Panc1 (cell line): ENCODE measurements at regions not wholly inside any gene's neighbourhood (a gene's known extent, or its start where the extent isn't known, plus 50 kb on each side); places are given as distances from the start of the nearest gene placed in this dataset.

Source experiments
- ATAC-seq: fragments of 200-7000 bp; cut with Tn5 transposase; 2 replicates; pipeline ENCODE4 v1.9.1; 2020; ENCODE audit warnings: mild to moderate bottlenecking, moderate library complexity
- BruUV-seq: library from RNA; stranded (reverse); fragments of 400-500 nt; replicated peaks from 2 replicates; lab custom pipeline; 2021; lab: Mats Ljungman, UMichigan
- CTCF ChIA-PET: fragments of 300-600 bp; sonication (Branson Sonifier 250); formaldehyde crosslinking; loops from one replicate; lab custom pipeline; 2022; ENCODE audit warnings: antibody characterized with exemption; lab: Charles Lee
- POLR2A ChIA-PET: fragments of 300-600 bp; sonication (Branson Sonifier 250); formaldehyde crosslinking; loops from one replicate; lab custom pipeline; 2022; ENCODE audit warnings: antibody characterized with exemption; lab: Charles Lee
- DNase-seq: peaks from one replicate; pipeline ENCODE4 v3.0.0-alpha.2; 2010; ENCODE audit warnings: low read depth, low spot score
- H3K27ac ChIP-seq: 2 replicates; pipeline ENCODE4 v1.5.1; 2011; ENCODE audit warnings: mild to moderate bottlenecking, low read length, inconsistent platforms
- H3K27me3 ChIP-seq: fragments of 200-500 bp; sonication (Bioruptor generic); 2 replicates; pipeline ENCODE4 v1.6.0; 2014; ENCODE audit warnings: low read length, inconsistent platforms; ENCODE audit not compliant: control insufficient read depth, insufficient read depth
- H3K36me3 ChIP-seq: fragments of 200-500 bp; sonication (Bioruptor generic); 2 replicates; pipeline ENCODE4 v1.5.1; 2014; ENCODE audit warnings: inconsistent platforms, mild to moderate bottlenecking, low read length, moderate library complexity; ENCODE audit not compliant: control insufficient read depth, insufficient read depth
- H3K4me1 ChIP-seq: 2 replicates; pipeline ENCODE4 v1.5.1; 2011; ENCODE audit warnings: inconsistent platforms, mild to moderate bottlenecking, low read length, moderate library complexity; ENCODE audit not compliant: control insufficient read depth, insufficient read depth
- H3K4me3 ChIP-seq, 2 experiments: 2 replicates each; pipeline ENCODE4 v1.5.1; 2011 to 2012; ENCODE audit warnings: low read depth in 2 of 2, low read length in 2 of 2, mild to moderate bottlenecking in 2 of 2, inconsistent platforms in 1 of 2, moderate library complexity in 1 of 2
- H3K9me3 ChIP-seq: fragments of 200-500 bp; sonication (Bioruptor generic); 2 replicates; pipeline ENCODE4 v1.5.1; 2014; ENCODE audit warnings: low read depth, mild to moderate bottlenecking, inconsistent platforms, low read length, moderate library complexity; ENCODE audit not compliant: control insufficient read depth, insufficient read depth
- POLR2AphosphoS5 ChIP-seq: IDR thresholded peaks from 2 replicates; pipeline ENCODE4 v1.6.1; 2012; ENCODE audit warnings: mild to moderate bottlenecking, low read depth, low read length, moderate library complexity
- REST ChIP-seq, 2 experiments: IDR thresholded peaks; 2 replicates each; pipeline ENCODE4 v1.6.1; 2011 to 2012; ENCODE audit warnings: low read depth in 2 of 2, control low read depth in 1 of 2, low read length in 1 of 2, mild to moderate bottlenecking in 1 of 2, moderate library complexity in 1 of 2; ENCODE audit not compliant: insufficient read depth in 1 of 2
- SIN3A ChIP-seq: IDR thresholded peaks from 2 replicates; pipeline ENCODE4 v1.6.1; 2012; ENCODE audit warnings: low read depth, mild to moderate bottlenecking, low read length, moderate library complexity, borderline replicate concordance; ENCODE audit not compliant: insufficient read depth
- TCF7L2 ChIP-seq: IDR thresholded peaks from 2 replicates; pipeline ENCODE4 v1.6.1; 2011; ENCODE audit warnings: mild to moderate bottlenecking, low read depth, low read length, inconsistent platforms
- in situ Hi-C: cut with HindIII; loops from 2 replicates; pipeline ENCODE4 v1.10.0; 2016; ENCODE audit warnings: low sequenced_read_pairs, low pct_unique_long_range_greater_than_20kb
- intact Hi-C: fragments of 100-400 bp; cut with micrococcal nuclease; formaldehyde crosslinking; loops from one replicate; pipeline ENCODE4 v1.10.0; 2022; ENCODE audit not compliant: unreplicated experiment
- TF ChIP-seq, protein P1 (sequence below): fragments of 450-650 bp; IDR thresholded peaks from 2 replicates; pipeline ENCODE4 v1.5.1; 2017; ENCODE audit warnings: mild to moderate bottlenecking

GRCh38 chr3:177594096-177594495 lies 396.8 kb upstream of the TBL1XR1 start:
- no peak for DNase-seq

DNA sequence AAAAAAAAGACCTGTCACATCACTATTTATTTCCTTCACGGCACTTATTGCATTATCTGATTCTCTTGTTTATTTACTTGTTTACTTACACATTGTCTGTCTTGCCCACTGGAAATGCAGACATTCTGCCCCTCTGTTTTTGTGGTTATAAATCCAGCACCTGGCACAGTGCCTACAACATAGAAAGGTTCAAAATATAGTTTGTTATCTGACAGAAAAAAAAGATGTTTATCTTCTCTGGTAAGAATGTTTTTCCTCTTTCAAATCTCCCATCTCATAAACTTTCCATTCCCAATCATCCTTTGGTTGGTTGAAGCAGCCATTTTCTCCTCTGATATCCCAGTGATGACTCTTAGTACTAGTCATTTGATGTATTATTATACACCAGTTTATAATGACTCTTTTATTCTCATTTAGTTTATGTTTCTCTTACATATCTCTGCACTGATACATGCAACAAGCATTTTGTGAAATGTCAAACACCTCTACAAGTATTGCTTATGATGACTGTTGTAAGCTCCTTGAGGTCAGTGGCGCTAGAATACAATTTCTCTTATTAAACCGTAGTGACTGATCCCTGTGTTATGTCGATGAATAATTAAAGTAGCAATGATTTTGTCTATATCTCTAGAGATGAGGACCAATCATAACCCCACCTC lies 398.4 kb upstream of the TBL1XR1 start:
- no TSS peak for BruUV-seq
- CTCF ChIA-PET, result no interaction called here
- POLR2A ChIA-PET, result interaction anchor here (0.6 kb wide), 1 partner anchor 521 kb away, joined by 5 read pairs; no protein-coding TSS in a partner anchor
- peaks cover 34% of the 10 kb centered on the region for H3K4me1 ChIP-seq
- intact Hi-C loops, result loop anchor here (10.0 kb wide), 1 partner anchor 401 kb away; the partner anchor contains the start of gene TBL1XR1
- H3K36me3 ChIP-seq, result no peaks in the 10 kb centered on the region
- no peak overlapping the region for H3K4me3 ChIP-seq
- H3K9me3 ChIP-seq, result no peaks in the 10 kb centered on the region
- DNase-seq (no peak), ATAC-seq (no peak)
- no peak for TF ChIP-seq REST (IDR thresholded peaks at IDR 0.05; ENCODE audit: insufficient read depth in 1 of 2, low read depth in 2 of 2, low read length in 1 of 2)
- TF ChIP-seq SIN3A, result no peak
- TF ChIP-seq TCF7L2, result no peak
- TF ChIP-seq POLR2AphosphoS5, result no peak
- TF ChIP-seq, protein P1, sequence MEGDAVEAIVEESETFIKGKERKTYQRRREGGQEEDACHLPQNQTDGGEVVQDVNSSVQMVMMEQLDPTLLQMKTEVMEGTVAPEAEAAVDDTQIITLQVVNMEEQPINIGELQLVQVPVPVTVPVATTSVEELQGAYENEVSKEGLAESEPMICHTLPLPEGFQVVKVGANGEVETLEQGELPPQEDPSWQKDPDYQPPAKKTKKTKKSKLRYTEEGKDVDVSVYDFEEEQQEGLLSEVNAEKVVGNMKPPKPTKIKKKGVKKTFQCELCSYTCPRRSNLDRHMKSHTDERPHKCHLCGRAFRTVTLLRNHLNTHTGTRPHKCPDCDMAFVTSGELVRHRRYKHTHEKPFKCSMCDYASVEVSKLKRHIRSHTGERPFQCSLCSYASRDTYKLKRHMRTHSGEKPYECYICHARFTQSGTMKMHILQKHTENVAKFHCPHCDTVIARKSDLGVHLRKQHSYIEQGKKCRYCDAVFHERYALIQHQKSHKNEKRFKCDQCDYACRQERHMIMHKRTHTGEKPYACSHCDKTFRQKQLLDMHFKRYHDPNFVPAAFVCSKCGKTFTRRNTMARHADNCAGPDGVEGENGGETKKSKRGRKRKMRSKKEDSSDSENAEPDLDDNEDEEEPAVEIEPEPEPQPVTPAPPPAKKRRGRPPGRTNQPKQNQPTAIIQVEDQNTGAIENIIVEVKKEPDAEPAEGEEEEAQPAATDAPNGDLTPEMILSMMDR, result no peak
- peak overlapping the region; percentile 78 for H3K27ac ChIP-seq
- in situ Hi-C loops, result no loop called here
- H3K27me3 ChIP-seq, result no peaks in the 10 kb centered on the region

More at GRCh38 chr3:177594096-177594495, 396.8 kb upstream of the TBL1XR1 start:
- in situ Hi-C loops (no loop called here), intact Hi-C loops (loop anchor here (10.0 kb wide), 1 partner anchor 399 kb away; the partner anchor contains the start of gene TBL1XR1)
- Histone ChIP-seq H3K27me3 (no peaks in the 10 kb centered on the region), H3K9me3 (no peaks in the 10 kb centered on the region), H3K4me1 (peaks cover 34% of the 10 kb centered on the region), H3K36me3 (no peaks in the 10 kb centered on the region), H3K27ac (peak overlapping the region; percentile 72), H3K4me3 (no peak overlapping the region)
- BruUV-seq, result no TSS peak
- no peak for TF ChIP-seq POLR2AphosphoS5
- ChIA-PET CTCF (no interaction called here), POLR2A (no interaction called here)
- ATAC-seq, result no peak

- DNase-seq, result no peak
- BruUV-seq, result no TSS peak
- Histone ChIP-seq H3K27ac (peak overlapping the region; percentile 78), H3K4me1 (peaks cover 34% of the 10 kb centered on the region), H3K9me3 (no peaks in the 10 kb centered on the region), H3K27me3 (no peaks in the 10 kb centered on the region), H3K4me3 (no peak overlapping the region), H3K36me3 (no peaks in the 10 kb centered on the region)
- TF ChIP-seq, protein P1, result no peak
- TF ChIP-seq TCF7L2, result peak; percentile 54; the same call in 1 of the 2 replicates
- in situ Hi-C loops, result no loop called here
- CTCF ChIA-PET, result no interaction called here
- ATAC-seq, result peak; percentile 60
- POLR2A ChIA-PET, result interaction anchor here (0.5 kb wide), 1 partner anchor 409 kb away, joined by 9 read pairs; no protein-coding TSS in a partner anchor
- intact Hi-C loops, result loop anchor here (10.0 kb wide), 1 partner anchor 402 kb away; the partner anchor contains the start of gene TBL1XR1
Measured at GRCh38 chr3:177596248-177596815, 399.1 kb upstream of the TBL1XR1 start.
